DOHH2 (cell line): ENCODE measurements at regions not wholly inside any gene's neighbourhood (a gene's known extent, or its start where the extent isn't known, plus 50 kb on each side); places are given as distances from the start of the nearest gene placed in this dataset.
"Not testable (repeated sequence)": the region's sequence is repeated elsewhere in the genome, so short reads cannot be mapped to it uniquely, and the experiment has no call there.

Source experiments
- EZH2phosphoT487 ChIP-seq: fragments of 200-600 bp; sonication (generic); IDR thresholded peaks from 2 replicates; pipeline ENCODE4 v1.6.1; 2017; ENCODE audit warnings: borderline replicate concordance, mild to moderate bottlenecking, antibody characterized with exemption, low read length, moderate library complexity, mixed read lengths
- TF ChIP-seq, protein P1 (sequence below): fragments of 200-600 bp; sonication (generic); IDR thresholded peaks from one replicate; pipeline ENCODE4 v1.5.1; 2014; ENCODE audit warnings: antibody characterized with exemption, mild to moderate bottlenecking, low read depth, low read length; ENCODE audit not compliant: poor library complexity, severe bottlenecking

GRCh38 chr18:76600076-76600475 is 105.0 kb upstream of the ZNF516 start:
- TF ChIP-seq, protein P1, sequence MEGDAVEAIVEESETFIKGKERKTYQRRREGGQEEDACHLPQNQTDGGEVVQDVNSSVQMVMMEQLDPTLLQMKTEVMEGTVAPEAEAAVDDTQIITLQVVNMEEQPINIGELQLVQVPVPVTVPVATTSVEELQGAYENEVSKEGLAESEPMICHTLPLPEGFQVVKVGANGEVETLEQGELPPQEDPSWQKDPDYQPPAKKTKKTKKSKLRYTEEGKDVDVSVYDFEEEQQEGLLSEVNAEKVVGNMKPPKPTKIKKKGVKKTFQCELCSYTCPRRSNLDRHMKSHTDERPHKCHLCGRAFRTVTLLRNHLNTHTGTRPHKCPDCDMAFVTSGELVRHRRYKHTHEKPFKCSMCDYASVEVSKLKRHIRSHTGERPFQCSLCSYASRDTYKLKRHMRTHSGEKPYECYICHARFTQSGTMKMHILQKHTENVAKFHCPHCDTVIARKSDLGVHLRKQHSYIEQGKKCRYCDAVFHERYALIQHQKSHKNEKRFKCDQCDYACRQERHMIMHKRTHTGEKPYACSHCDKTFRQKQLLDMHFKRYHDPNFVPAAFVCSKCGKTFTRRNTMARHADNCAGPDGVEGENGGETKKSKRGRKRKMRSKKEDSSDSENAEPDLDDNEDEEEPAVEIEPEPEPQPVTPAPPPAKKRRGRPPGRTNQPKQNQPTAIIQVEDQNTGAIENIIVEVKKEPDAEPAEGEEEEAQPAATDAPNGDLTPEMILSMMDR: not testable (repeated sequence)
- not testable (repeated sequence) for TF ChIP-seq EZH2phosphoT487
